HG03039 (cell line): ENCODE measurements at regions not wholly inside any gene's neighbourhood (a gene's known extent, or its start where the extent isn't known, plus 50 kb on each side); places are given as distances from the start of the nearest gene placed in this dataset.
A peak's percentile ranks its signal among the peaks of the same experiment; 100 is the strongest.

ENCODE experiments used
- ATAC-seq: cut with Tn5 transposase; IDR thresholded peaks from one replicate; pipeline ENCODE4 v1.9.1; 2021; ENCODE audit warnings: mild to moderate bottlenecking, moderate library complexity; ENCODE audit not compliant: unreplicated experiment

DNA sequence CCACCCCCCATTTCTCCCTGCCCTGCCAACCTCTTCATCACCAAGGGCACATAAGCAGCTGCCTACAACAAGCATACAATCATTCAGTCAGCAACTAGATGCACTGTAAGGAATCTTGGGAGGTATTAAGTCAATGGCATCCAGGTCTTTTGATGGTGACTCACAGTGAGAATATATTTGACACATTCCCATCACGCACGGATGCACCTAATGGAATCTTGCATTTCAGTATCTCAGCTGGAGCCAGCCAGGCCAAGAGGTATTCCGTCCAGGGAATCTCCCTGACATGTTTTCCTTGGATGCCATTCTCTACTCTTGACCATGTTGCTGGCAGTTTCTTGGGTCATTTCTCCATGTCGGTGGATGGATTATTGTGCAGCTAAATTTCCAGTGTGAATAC lies 73.9 kb upstream of the CAPRIN2 start:
- no peak for ATAC-seq

DNA sequence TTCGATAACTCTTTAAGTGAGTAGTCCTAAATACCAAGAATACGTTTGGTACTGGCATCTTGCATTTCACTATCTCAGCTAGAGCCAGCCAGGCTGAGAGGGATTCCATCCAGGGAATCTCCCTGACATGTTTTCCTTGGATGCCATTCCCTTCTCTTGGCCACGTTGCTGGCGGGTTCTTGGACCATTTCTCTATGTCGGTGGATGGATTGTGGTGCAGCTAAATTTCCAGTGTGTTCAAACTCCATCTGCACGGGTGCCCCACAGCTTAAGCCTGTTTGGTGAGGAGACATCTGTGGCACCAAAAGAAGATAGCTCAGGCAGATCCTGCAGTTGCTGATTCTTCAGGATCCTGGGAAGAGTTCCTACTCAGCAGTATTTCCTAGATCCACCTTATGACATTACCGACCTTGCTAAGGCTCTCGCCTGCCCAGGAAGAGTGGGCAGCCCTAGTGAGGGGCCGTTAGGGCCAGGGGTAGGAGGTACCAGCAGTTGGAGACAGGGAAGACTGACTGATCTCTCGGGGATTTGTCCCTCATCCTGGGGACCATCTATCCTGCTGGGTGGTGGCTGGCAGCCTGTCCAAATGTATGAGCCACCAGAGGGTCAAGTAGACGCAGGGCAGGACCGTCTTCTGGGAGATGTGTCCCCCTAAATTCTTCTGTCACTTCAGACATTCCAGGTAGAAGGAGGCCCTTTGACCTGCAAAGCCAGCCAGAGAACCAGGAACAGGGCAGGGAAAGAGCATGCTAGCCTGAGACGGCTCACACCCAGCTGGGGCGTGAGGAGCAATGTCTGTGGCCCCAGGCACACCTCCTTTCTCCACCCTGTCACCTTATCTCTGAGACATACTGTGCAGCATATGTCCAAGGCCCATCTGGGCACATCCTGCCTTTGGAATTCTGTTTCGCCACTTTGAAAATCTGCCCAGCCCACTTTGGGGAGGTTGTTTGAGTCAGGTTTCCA lies 72.6 kb upstream of the CAPRIN2 start:
- ATAC-seq, result no peak

DNA sequence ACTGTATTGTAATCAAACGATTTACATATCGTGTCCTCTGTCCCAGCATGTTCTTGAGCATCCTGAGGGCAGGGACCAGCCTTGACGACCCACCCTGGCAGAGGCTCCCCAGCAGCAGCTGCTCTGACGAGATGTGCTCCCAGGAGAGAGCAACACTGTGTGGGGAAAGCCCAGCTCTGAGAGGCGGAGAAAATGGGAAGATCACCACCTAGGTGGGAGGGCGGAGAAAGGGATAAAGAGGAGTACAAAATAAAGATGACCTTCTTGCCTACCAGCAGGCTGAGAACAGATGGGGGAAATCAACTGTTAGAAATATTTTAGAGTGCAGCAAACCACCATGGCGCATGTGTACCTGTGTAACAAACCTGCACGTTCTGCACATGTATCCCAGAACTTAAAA lies 71.5 kb upstream of the CAPRIN2 start:
- no peak for ATAC-seq

DNA sequence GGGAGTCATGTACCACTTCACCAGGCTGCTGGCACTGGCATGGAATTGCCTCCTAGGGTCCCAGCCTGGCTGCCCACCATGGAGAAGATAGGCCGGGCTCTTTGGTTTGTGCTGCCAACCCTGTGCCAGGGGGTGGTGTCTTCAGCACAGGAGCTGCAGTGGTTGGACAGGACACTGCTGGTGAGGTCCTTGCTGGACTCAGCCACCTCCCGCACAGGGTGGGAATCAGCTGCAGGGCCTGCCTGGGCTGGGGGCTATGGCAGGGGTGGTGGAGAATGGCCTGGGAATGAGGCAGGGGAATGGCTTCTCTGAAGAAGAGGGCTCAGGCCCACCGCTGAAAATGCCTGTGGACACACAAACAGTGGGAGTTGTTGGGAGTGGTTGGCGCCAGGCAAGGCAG lies 70.6 kb upstream of the CAPRIN2 start:
- ATAC-seq, result no peak

DNA sequence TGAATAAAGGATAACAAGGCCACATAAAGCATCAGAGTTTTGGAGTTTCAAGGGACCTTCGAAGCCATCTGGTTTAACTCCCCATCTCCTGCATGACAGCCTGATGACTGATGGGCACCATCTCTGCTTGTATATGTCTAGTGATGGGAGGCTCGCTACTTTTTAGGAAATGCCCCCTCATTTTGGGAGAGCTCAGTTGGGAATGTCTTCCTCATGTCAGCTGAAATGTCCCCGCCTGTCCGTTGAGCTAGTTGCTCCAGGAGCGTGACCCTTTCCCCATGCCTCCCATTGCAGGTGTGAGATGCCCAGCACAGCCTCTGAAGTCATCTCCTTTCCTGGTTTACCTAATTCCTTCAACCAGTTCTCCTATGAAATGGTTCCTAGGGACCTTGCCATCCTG lies 69.6 kb upstream of the CAPRIN2 start:
- no peak for ATAC-seq

DNA sequence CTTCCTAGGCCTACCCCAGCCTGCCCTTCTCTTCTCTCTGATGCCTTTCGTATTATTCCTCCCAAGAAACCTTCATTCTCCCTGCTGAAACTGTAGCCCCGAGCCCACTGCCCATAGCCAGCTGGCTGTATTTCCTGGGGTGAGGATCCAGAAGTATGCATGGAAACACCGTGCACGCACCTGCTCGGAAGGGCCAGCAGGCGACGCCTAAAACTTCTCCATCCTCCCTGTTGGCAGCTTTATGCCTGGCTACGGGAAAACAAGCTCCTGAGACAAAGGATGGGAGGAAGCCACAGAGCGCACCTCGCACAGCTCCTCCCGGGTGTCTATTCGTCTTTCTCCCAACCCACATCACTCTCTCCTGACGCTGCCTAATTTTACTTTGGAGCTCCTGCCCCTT lies 69.0 kb upstream of the CAPRIN2 start:
- no peak for ATAC-seq

DNA sequence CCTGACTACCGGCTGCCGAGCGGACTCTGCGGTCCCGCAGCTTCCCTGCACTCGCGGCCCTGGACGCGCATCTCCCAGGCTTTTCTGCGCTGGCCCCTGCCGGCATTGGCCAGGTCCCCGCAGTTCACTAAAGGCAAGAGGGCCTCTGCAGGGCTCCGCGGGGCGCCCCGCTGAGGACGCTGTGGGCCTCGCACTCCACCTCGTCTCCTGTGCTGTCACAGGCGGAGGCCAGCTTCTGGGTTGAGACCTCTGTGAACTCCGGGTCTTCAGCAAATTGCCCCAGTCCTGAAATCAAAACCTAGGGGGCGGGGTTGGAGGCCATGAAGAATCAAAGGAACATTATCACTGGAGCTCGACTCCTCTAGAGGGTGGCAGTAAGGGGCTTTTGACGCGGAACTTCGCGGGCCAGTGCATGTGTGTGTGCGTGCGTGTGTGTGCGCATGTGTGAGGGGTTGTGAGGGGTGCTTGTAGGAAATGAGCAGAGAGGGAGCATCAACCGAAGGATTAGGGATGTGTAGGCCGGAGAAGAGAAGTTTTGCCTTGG lies 68.5 kb upstream of the CAPRIN2 start:
- peak; percentile 31 for ATAC-seq

DNA sequence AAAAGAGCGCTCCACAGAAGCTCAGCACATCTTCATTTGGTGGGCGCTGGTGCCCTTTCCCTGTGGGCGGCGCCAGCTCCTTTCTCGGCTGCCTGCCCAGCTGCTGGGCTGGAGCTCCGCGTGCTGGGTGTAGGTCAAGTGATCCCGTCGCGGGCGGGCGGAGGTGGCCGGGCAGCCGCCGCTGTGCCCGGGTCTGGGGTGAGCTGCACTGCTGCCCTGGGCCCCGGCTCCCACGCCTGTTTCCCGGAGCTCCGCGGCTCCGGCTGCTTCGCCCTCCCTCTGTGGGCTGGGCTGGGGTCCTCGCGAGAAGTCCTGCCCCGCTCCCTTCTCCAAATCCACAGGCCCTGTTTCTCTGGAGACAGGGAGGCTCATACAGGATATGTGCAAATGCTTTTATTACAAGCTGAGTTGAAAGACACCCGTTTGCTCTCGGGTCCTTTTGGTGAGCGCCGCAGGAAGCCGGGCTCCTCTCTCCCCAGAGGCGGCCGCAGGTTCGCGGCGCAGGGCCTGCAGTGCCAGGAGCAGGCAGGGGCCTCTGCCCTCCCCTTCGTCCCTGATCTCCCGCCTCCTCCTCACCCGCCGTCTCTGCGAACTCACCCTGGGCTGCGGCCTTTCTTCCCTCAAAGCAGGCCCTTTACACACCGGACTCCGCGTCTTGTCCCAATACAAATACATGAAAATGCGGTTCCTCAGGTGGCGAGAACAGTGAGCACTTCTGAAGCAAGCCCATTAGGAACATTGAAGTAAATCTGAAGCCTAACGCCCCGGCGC lies 67.8 kb upstream of the CAPRIN2 start:
- peak; percentile 50 for ATAC-seq

DNA sequence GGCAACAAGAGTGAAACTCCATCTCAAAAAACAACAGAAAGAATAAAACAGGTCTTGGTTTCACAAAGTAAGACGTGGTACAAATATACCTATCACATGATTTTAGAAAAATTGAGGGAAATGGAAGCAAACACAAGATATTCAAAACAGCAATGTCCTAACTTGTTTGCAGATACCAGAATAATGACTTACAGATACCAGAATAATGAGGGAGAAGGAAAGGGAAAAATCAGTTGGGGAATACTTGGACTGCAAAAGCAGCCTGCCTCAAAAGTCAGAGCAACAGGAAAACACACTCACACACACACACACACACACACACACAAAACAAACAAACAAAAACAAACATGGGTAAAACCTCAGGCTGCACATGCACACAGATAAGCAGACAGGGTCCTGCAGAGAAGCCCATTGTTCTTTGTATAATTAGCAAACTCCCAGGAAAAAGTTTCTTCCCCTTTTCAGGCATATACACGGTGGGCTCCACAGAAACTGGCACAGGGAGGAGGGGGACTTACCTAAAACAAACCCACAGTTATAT lies 65.7 kb upstream of the CAPRIN2 start:
- ATAC-seq, result no peak

DNA sequence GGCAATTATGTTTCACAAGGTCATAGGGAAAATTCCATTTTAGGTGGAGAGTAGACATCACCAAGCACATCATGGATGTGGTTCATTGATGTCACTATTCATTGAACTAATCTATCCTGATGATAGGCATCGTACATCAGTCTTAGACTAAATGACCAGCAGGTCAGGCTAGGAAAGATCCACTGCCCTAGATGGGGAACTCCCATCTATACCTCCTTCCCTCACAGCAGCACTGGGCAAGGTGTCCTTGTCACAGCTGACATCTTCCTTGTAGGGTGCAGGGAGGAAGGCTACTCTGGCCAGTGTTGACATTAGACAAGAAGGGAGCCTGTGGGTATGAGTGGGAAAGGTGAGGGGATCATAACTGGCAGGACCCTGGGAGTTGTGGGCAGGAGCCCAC lies 63.8 kb upstream of the CAPRIN2 start:
- no peak for ATAC-seq

DNA sequence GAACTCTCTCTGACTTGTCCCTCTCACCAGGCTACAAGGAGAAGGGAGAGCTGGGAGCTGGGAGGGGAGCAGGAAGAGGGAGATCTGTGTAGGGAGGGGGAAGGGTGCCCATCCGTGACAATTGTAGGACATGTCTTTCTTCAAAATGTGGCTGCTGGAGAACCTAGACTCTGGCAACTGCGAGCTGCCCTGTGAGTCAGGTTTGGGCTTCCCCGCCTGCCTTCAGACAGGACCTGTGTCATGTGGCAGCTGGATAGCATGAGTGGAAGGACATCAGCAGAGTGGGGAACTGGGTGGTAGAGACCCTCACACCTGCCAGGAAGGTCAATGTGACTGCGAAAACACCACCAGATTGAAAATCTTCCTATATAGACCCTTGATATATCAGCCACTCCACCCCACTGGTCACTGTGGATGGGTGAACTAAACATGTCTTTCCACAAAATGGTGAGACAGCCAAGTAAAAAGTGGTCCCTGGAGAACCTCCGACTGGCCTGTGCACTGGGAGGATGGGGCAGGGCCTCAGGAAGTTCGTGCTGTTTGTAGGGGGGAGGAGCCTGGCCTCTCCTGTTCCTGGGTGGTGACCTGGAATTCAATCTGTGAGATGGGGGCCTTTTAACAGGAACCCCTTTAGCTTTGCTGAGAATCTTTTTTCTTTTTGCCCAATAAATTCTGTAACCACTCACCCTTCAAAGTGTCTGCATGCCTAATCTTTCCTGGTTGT lies 62.2 kb upstream of the CAPRIN2 start:
- no peak for ATAC-seq

DNA sequence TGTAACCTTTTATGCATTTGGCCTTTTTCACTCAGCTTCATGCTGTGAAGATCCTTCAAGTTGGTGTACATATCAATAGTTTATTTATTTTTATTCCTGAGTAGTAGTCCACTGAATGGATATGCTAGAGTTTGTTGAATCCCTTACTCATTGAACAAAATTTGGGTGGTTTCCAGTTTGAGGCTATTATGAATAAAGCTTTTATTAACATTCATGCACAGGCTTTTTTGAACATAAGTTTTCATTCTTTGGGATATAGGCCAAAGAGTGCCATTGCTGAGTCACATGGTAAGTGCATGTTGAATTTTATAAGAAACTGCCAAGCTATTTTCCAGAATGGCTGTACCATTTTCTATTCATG lies 59.5 kb upstream of the CAPRIN2 start:
- ATAC-seq, result no peak

DNA sequence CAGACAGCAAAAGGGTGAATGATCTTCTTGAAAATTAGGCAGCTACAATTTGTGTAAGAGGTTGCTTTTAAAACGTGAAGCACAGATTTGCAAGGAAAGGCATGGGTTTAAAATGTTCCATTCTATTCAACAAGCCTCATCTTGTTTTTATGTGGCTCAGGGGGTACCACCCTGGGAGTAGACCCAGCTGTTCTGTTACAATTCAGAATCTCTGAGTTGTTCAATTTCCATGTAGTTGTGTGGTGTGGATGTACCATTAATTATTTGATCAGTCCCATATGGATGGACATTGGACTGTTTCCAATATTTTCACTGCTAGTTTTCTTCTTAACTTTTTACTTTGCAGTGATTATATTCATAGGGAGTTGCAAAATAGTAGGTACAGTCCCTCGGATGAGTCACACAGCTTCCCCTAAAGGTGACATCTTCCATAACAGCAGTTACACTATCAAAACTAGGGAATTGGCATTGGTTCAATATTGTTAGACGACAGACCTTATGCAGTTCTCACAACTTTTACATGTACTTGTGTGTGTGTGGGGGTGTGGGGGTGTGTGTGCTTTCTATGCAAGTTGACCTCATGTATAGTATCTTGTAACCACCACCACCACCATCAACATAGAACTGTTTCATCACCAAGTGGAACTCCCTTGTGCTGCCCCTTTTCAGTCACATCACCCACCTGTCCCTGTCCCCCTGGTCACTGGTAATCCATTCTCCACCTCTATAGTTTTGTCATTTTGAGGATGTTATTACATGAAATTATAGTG lies 59.0 kb upstream of the CAPRIN2 start:
- ATAC-seq, result no peak

DNA sequence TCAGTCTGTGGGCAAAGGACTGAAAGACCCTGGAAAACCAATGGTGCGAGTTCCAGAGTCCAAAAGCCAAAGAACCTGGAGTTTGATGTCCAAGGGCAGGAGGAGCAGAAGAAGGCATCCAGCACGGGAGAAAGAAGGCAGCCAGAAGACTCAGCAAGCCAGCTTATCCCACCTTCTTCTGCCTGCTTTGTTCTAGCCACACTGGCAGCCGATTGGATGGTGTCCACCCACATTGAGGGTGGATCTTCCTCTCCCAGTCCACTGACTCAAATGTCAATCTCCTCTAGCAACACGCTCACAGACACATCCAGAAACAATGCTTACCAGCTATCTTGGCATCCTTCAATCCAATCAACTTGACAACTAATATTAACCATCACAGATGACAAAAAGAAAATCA lies 57.2 kb upstream of the CAPRIN2 start:
- ATAC-seq, result no peak

DNA sequence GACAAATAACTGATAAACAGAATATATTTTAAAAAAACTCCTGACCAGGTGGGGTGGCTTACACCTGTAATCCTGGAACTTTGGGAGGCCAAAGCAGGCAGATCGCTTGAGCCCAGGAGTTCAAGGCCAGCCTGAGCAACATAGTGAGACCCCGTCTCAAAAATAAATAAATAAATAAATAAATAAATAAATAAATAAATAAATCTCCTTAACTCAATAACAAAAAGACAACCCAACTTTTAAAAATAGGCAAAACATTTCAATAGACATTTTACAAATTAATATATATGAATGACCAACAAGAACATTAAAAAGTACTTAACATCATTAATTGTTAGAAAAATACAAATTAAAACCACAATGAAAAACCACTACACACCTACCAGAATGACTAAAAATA lies 56.2 kb upstream of the CAPRIN2 start:
- ATAC-seq, result no peak

DNA sequence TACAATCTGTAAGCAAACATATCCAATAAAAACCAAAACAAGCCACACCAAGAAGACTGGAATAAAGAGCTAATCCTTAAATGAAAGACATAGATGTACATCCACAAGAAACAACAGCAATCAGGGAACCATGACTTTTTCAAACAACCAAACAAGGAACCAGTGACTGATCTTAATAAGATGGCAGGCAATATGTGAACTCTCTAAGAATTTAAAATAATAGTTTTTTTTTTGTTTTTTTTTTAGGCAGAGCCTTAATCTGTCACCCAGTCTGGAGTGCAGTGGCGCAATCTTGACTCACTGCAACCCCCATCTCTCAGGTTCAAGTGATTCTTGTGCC lies 52.9 kb upstream of the CAPRIN2 start:
- no peak for ATAC-seq

DNA sequence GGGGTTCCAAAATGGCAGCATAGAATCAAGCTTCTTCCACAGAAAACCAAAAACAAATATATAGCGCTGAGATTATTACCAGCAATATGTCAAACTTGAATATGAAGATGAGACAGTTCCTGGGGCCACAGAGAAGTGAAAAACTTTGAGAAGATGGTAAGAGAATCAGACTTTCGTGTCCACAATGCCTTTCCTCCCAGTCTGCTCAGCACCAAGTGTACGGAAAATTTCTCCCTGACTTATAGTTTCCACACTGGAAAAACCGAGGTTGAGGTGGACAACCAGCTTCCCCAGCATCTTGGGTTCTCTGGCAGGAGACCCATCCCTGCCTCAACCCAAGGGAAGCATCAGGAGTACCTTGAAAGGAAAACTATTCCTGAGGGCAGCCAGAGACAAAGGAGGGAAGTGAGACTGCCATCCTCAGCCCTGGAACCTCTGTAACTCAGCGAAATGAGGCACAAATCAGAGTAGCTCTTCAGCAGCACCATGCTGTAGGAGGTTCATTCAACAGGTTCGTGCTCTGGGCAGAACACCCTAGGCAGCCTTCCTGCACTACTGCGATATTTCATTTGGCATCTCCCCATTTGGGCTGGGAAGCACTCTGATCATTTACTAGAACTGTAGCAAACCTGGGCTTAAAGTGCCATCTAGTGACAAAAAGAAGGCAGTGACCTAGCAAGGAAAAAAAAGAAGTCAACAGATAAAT lies 52.4 kb upstream of the CAPRIN2 start:
- peak; percentile 48 for ATAC-seq

DNA sequence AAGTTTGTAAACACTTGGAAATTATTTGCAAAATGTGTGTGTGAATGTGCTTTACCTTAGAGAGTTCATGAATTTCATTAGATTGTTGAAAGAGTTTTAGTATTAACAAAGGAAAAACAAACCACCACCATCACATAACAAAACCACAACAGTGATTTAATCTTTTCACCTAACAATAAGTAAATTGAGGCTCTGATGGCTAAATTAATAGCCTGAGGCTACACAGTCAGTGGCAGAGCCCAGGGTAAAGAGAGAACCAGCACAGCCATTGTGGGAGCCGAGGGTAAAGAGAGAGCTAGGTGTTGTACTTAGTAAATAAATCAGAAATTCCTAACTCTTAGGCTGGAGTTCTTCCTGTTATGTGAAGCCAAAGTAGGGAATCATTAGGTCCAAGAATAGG lies 51.2 kb upstream of the CAPRIN2 start:
- ATAC-seq, result no peak
